ENCODE measurements at regions not wholly inside any gene's neighbourhood (a gene's known extent, or its start where the extent isn't known, plus 50 kb on each side); places are given as distances from the start of the nearest gene placed in this dataset.
A peak's percentile ranks its signal among the peaks of the same experiment; 100 is the strongest.

DNA sequence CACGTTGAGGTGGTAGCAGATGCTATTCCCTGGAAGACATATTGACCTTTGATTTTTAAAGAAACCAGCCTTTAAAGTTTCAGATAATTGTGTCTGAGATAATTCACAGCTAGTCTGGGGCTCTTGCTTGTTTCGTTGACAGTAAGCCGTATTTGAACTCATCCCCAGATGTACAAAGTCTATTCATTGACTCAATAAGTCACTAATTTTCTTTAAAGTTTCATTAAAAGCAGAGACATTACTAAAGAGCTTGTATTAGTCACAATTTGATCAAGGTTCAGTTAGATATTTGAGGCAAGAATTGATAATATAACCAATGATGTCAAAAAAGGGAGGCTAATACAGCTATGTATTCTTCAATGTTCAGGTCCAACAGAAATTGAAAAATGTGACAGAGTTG, 158.0 kb downstream of the PCSK1 start:
- H3K4me3 ChIP-seq (ENCODE audit: low read depth, low read length): no peak overlapping the region
- whole genome bisulfite sequencing (ENCODE audit: insufficient coverage): no CpG with 5 or more reads among the region's 3 CpGs
- no peaks in the 10 kb centered on the region for H3K36me3 ChIP-seq (ENCODE audit: control insufficient read depth, insufficient read depth, low read length)
- no peaks in the 10 kb centered on the region for H3K27me3 ChIP-seq (ENCODE audit: control insufficient read depth, insufficient read depth, low read length)
- no peaks in the 10 kb centered on the region for H3K4me1 ChIP-seq (ENCODE audit: control insufficient read depth, insufficient read depth, low read length)
- H3K27ac ChIP-seq (ENCODE audit: low read depth, low read length): no peak overlapping the region
- H3K9me3 ChIP-seq (ENCODE audit: control insufficient read depth, insufficient read depth, low read length): peaks cover 4% of the 10 kb centered on the region
- no peak for DNase-seq (ENCODE audit: low read depth in 4 of 6, low spot score in 6 of 6)

DNA sequence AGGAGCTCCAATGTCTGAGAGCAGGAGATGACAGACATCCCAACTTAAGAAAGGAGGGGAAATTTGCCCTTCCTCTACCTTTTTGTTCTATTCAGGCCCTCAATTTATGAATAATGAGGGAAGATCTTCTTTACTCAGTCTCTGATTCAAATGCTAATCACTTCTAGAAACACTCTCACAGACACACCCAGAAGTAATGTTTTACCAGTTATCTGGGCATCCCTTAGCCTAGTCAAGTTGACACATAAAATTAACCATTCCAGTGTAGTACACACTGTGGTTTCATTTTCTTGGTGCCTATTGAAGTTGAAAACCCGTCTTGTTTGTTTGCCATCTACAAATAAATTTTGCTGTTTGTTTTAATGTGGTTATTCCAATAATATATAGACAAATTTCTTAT, 167.6 kb downstream of the PCSK1 start:
- DNase-seq (ENCODE audit: low read depth in 4 of 6, low spot score in 6 of 6): no peak
- no peak overlapping the region for H3K27ac ChIP-seq (ENCODE audit: low read depth, low read length)
- no peaks in the 10 kb centered on the region for H3K27me3 ChIP-seq (ENCODE audit: control insufficient read depth, insufficient read depth, low read length)
- H3K36me3 ChIP-seq (ENCODE audit: control insufficient read depth, insufficient read depth, low read length): no peaks in the 10 kb centered on the region
- H3K4me1 ChIP-seq (ENCODE audit: control insufficient read depth, insufficient read depth, low read length): no peaks in the 10 kb centered on the region
- H3K9me3 ChIP-seq (ENCODE audit: control insufficient read depth, insufficient read depth, low read length): peaks cover 6% of the 10 kb centered on the region
- WGBS (ENCODE audit: insufficient coverage): no CpG with 5 or more reads among the region's 1 CpG
- no peak overlapping the region for H3K4me3 ChIP-seq (ENCODE audit: low read depth, low read length)

DNA sequence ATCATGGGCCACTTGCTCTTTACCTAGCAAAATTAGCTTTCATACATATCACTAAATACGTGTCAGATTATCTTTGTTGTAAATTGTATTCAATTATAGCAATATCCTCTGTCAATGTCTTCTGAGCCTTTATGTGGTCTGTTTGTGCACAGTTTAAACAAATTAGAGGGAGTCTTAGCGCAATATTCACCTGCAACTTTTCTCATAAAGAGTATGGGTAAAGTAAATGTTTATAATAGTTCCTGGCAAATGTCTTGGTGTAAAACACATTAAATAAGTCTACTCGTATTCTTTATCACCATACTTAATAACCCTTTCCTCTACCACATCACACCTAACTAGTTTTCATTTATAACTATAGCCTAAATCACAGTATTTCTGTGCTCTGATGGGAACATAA, 169.0 kb downstream of the PCSK1 start:
- DNase-seq (ENCODE audit: low read depth in 4 of 6, low spot score in 6 of 6): no peak
- Histone ChIP-seq H3K36me3 (ENCODE audit: control insufficient read depth, insufficient read depth, low read length) (no peaks in the 10 kb centered on the region), H3K27me3 (ENCODE audit: control insufficient read depth, insufficient read depth, low read length) (no peaks in the 10 kb centered on the region), H3K4me1 (ENCODE audit: control insufficient read depth, insufficient read depth, low read length) (no peaks in the 10 kb centered on the region), H3K4me3 (ENCODE audit: low read depth, low read length) (no peak overlapping the region), H3K9me3 (ENCODE audit: control insufficient read depth, insufficient read depth, low read length) (peaks cover 6% of the 10 kb centered on the region), H3K27ac (ENCODE audit: low read depth, low read length) (no peak overlapping the region)
- WGBS (ENCODE audit: insufficient coverage): no CpG with 5 or more reads among the region's 3 CpGs

DNA sequence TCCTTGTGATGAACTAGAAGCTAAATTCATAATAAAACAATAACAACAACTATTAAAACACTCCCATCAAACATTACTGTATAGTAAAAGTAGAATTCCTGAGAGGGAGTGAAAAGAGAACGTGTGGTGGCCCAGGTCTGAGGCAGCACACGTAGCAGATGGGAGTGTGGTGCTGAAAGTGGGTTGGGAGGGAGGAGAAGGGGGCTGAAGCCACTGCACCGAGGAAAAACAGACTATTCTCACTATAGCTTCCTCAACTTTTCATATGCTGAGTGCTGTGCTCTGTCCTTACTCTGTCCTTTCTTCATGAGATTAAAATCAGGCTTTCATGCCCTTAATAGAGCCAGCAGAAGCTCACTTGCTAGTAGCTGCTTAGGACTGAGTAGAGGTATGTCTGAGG, 170.9 kb downstream of the PCSK1 start:
- H3K36me3 ChIP-seq (ENCODE audit: control insufficient read depth, insufficient read depth, low read length): no peaks in the 10 kb centered on the region
- no CpG with 5 or more reads among the region's 3 CpGs for WGBS (ENCODE audit: insufficient coverage)
- H3K4me1 ChIP-seq (ENCODE audit: control insufficient read depth, insufficient read depth, low read length): no peaks in the 10 kb centered on the region
- DNase-seq (ENCODE audit: low read depth in 4 of 6, low spot score in 6 of 6): no peak
- no peaks in the 10 kb centered on the region for H3K27me3 ChIP-seq (ENCODE audit: control insufficient read depth, insufficient read depth, low read length)
- H3K27ac ChIP-seq (ENCODE audit: low read depth, low read length): no peak overlapping the region
- peaks cover under 1% of the 10 kb centered on the region for H3K9me3 ChIP-seq (ENCODE audit: control insufficient read depth, insufficient read depth, low read length)
- H3K4me3 ChIP-seq (ENCODE audit: low read depth, low read length): no peak overlapping the region

DNA sequence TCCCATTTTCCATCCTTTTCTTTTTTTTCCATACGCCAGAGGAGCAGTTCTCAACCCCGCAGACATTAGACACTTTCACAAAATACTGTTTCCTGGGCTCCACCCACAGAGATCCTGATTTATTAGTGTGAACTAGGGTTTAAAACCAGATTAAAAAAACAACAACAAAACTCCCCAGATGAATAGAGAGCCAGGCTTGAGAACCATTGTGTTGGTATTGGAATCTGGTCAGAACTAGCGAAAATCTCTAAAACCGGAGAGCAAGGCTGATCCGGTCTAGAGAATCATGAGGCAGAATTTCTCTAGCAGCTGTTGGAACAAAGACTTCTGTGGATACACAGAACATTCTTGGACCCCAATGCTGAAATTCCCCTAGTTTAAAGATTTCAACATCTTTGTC, 173.0 kb downstream of the PCSK1 start:
- DNase-seq (ENCODE audit: low read depth in 4 of 6, low spot score in 6 of 6): peak in 2 of 6 donors; percentile 2 to 55
- Histone ChIP-seq H3K9me3 (ENCODE audit: control insufficient read depth, insufficient read depth, low read length) (no peaks in the 10 kb centered on the region), H3K27me3 (ENCODE audit: control insufficient read depth, insufficient read depth, low read length) (no peaks in the 10 kb centered on the region), H3K27ac (ENCODE audit: low read depth, low read length) (no peak overlapping the region), H3K36me3 (ENCODE audit: control insufficient read depth, insufficient read depth, low read length) (no peaks in the 10 kb centered on the region), H3K4me1 (ENCODE audit: control insufficient read depth, insufficient read depth, low read length) (no peaks in the 10 kb centered on the region), H3K4me3 (ENCODE audit: low read depth, low read length) (no peak overlapping the region)
- WGBS (ENCODE audit: insufficient coverage): 60% methylated on average over 3 of the region's 5 CpGs

DNA sequence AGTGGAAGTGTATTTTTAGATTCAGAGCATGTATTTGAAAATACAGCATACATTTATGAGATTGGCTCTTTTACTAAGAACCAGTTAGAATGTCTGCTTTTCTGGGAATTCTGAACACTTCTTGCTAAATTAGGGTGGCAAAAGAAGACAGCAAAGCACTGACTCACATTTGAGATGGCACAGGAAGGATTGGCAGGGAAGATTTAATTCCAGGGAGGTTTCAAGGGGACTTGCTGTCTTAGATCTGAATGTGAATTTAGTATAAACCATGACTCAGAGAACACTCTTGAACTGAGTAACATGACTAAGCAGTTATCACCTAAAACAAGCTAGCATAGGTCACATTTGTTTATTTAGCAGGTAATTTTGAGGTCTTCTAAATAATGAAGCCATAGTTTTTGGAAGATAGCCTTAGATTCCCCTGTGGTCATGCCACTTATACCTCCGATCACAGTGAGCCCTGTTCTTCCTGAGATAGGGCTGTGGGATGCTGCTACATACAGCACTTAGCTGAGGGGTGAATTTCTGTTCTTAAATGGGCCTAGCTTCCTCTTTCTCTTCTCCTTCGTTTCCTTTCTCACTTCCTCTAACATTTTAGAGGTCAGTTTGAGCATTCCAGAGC, 173.8 kb downstream of the PCSK1 start:
- peak in 1 of 6 donors; percentile 60 for DNase-seq (ENCODE audit: low read depth in 4 of 6, low spot score in 6 of 6)
- Histone ChIP-seq H3K27me3 (ENCODE audit: control insufficient read depth, insufficient read depth, low read length) (no peaks in the 10 kb centered on the region), H3K36me3 (ENCODE audit: control insufficient read depth, insufficient read depth, low read length) (no peaks in the 10 kb centered on the region), H3K4me3 (ENCODE audit: low read depth, low read length) (no peak overlapping the region), H3K4me1 (ENCODE audit: control insufficient read depth, insufficient read depth, low read length) (no peaks in the 10 kb centered on the region), H3K27ac (ENCODE audit: low read depth, low read length) (no peak overlapping the region), H3K9me3 (ENCODE audit: control insufficient read depth, insufficient read depth, low read length) (no peaks in the 10 kb centered on the region)
- WGBS (ENCODE audit: insufficient coverage): no CpG with 5 or more reads among the region's 2 CpGs

DNA sequence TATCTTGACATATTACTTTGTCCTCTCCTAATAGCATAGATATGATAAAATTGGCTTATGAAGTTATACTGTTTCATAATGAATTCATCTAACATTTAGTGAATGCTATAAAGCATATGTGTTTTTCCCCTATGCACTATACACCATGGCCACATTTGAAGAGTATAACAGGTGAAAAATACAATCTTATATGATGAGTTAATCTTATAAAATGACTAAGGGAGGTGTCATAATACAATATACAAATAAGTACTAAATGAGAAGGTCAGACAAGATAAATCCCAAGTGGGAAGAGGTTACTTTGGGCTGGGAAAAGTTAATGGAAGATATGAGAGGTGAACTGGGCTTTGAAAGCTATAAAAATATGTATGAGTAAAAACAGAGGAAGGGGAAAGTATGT, 174.4 kb downstream of the PCSK1 start:
- H3K4me1 ChIP-seq (ENCODE audit: control insufficient read depth, insufficient read depth, low read length): no peaks in the 10 kb centered on the region
- H3K9me3 ChIP-seq (ENCODE audit: control insufficient read depth, insufficient read depth, low read length): no peaks in the 10 kb centered on the region
- H3K27ac ChIP-seq (ENCODE audit: low read depth, low read length): no peak overlapping the region
- H3K27me3 ChIP-seq (ENCODE audit: control insufficient read depth, insufficient read depth, low read length): no peaks in the 10 kb centered on the region
- no peak for DNase-seq (ENCODE audit: low read depth in 4 of 6, low spot score in 6 of 6)
- no peaks in the 10 kb centered on the region for H3K36me3 ChIP-seq (ENCODE audit: control insufficient read depth, insufficient read depth, low read length)
- no peak overlapping the region for H3K4me3 ChIP-seq (ENCODE audit: low read depth, low read length)

DNA sequence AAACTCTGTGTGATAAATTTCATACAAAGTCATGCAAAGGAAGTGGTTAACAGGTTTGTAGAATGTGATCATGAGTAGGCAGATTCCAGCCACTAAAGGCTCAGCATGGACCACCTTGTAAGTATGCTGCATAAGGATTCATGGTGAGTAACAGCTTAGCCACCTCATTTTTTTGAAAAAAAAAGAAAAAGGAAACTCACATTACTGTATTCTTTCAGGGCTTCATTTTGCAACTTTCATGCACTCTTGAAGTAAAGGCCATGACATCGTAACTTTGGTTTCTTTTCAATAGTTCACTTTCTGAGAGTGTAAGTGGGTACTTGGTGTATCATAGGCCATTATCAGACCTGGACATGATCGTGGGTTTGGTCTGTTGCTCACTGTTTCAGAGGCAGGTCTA, 175.1 kb downstream of the PCSK1 start:
- Histone ChIP-seq H3K9me3 (ENCODE audit: control insufficient read depth, insufficient read depth, low read length) (no peaks in the 10 kb centered on the region), H3K27me3 (ENCODE audit: control insufficient read depth, insufficient read depth, low read length) (no peaks in the 10 kb centered on the region), H3K27ac (ENCODE audit: low read depth, low read length) (no peak overlapping the region), H3K36me3 (ENCODE audit: control insufficient read depth, insufficient read depth, low read length) (no peaks in the 10 kb centered on the region), H3K4me3 (ENCODE audit: low read depth, low read length) (no peak overlapping the region), H3K4me1 (ENCODE audit: control insufficient read depth, insufficient read depth, low read length) (no peaks in the 10 kb centered on the region)
- no CpG with 5 or more reads among the region's 2 CpGs for WGBS (ENCODE audit: insufficient coverage)
- DNase-seq (ENCODE audit: low read depth in 4 of 6, low spot score in 6 of 6): no peak

DNA sequence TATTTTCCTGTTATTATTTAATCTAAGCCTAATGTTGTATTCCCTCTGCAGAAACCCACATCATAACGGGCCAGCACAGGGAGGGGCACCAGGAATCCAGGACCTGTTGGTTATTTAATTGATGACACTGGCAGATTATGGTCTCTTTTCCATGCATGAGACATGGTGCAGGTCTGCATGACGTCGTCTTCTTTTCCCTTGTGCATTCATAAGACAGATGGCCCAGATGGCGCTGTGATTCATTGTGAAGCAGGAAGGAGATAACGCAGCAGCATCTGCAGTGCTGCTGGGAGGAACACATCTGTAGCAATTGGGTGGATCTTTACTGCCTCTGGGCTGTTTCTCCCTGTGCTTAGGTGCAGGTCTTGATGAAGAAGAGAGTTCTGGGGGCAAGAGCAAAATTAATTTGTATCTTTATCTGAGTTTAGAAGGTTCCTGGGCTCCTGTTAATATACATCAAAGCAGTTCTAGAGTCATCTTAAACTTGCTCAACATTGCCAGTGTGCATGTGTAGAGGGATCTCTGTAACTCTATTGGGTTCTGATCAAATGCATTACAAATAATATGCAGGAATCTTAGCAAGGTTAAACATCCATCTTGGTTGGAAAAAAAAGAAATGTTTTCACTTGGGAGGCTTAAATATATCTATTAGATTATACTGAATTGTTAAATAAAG, 176.1 kb downstream of the PCSK1 start:
- 25% methylated on average over 1 of the region's 5 CpGs for WGBS (ENCODE audit: insufficient coverage)
- Histone ChIP-seq H3K9me3 (ENCODE audit: control insufficient read depth, insufficient read depth, low read length) (no peaks in the 10 kb centered on the region), H3K27ac (ENCODE audit: low read depth, low read length) (no peak overlapping the region), H3K27me3 (ENCODE audit: control insufficient read depth, insufficient read depth, low read length) (no peaks in the 10 kb centered on the region), H3K4me3 (ENCODE audit: low read depth, low read length) (no peak overlapping the region), H3K4me1 (ENCODE audit: control insufficient read depth, insufficient read depth, low read length) (no peaks in the 10 kb centered on the region), H3K36me3 (ENCODE audit: control insufficient read depth, insufficient read depth, low read length) (no peaks in the 10 kb centered on the region)
- peak in 2 of 6 donors; percentile 41 to 78 for DNase-seq (ENCODE audit: low read depth in 4 of 6, low spot score in 6 of 6)

DNA sequence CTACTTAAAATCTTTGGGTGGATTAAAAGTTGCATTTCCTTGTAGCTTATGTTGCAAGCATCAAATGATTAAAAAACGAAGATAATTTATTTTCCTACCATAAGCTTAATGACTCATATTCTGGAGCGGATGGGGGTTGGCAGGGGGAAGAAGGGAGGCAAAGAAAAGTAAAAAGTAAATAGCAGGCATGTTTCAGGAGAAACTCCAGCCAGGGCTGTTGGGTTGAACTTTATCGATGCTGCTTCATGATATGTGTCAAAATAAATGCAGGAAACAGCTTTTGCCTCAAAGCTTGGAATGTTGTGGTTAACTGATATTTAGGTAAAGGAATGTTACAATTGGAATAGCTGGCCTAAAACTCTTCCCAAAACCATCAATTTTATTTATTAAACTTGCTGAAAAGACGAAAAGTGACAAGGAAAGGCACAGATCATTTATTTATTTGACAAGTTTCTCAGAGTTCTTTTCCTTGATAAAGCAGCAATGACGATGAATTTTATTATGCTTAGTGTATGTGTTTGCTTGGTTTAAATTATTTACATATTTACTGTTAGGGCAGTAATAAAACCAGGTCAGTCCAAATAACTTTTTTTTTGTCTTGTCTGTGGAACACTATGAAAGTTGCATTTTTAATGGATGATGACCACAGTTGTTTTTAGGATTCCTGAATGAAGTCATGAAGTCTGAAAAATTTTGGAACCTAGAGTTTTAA, 177.9 kb downstream of the PCSK1 start:
- Histone ChIP-seq H3K27ac (ENCODE audit: low read depth, low read length) (no peak overlapping the region), H3K4me3 (ENCODE audit: low read depth, low read length) (no peak overlapping the region), H3K9me3 (ENCODE audit: control insufficient read depth, insufficient read depth, low read length) (no peaks in the 10 kb centered on the region), H3K27me3 (ENCODE audit: control insufficient read depth, insufficient read depth, low read length) (no peaks in the 10 kb centered on the region), H3K4me1 (ENCODE audit: control insufficient read depth, insufficient read depth, low read length) (no peaks in the 10 kb centered on the region), H3K36me3 (ENCODE audit: control insufficient read depth, insufficient read depth, low read length) (no peaks in the 10 kb centered on the region)
- no peak for DNase-seq (ENCODE audit: low read depth in 4 of 6, low spot score in 6 of 6)
- WGBS (ENCODE audit: insufficient coverage): 71% methylated on average over 2 of the region's 5 CpGs

Data from spinal cord (tissue), 9 donors.